ENCODE measurements at regions not wholly inside any gene's neighbourhood (a gene's known extent, or its start where the extent isn't known, plus 50 kb on each side); places are given as distances from the start of the nearest gene placed in this dataset.

GRCh38 chr20:16661756-16662155 lies 68.1 kb upstream of the SNRPB2 start:
- H3F3A ChIP-seq (ENCODE audit: low read length, unreplicated experiment), result no peaks in the 10 kb centered on the region
- no peak for DNase-seq
- CTCF ChIA-PET, result no interaction called here
- no peaks in the 10 kb centered on the region for H3K4me1 ChIP-seq (ENCODE audit: insufficient read depth, low read length)
- no peaks in the 10 kb centered on the region for H3K36me3 ChIP-seq (ENCODE audit: low read depth, low read length)
- BruUV-seq (replicated peaks), result no TSS peak
- no peak overlapping the region for H3K27ac ChIP-seq (ENCODE audit: low read length)
- intact Hi-C loops (cut with micrococcal nuclease), result no loop called here
- TF ChIP-seq CTCF (conservative IDR thresholded peaks at IDR 0.05; ENCODE audit: low read depth, low read length) (no peak), EZH2phosphoT487 (IDR thresholded peaks at IDR 0.05; ENCODE audit: borderline replicate concordance, low read length) (no peak), EZH2 (IDR thresholded peaks at IDR 0.05; ENCODE audit: low read length, unreplicated experiment) (no peak)
- no peaks in the 10 kb centered on the region for H3K79me2 ChIP-seq (ENCODE audit: low read length)
- no peak overlapping the region for H3K9ac ChIP-seq (ENCODE audit: low read length)
- no peak overlapping the region for H2AFZ ChIP-seq (ENCODE audit: low read length)
- peaks cover 52% of the 10 kb centered on the region for H3K27me3 ChIP-seq (ENCODE audit: low read length)
- no peaks in the 10 kb centered on the region for H4K20me1 ChIP-seq (ENCODE audit: low read length)
- no peak overlapping the region for H3K4me2 ChIP-seq (ENCODE audit: low read length)
- no peak overlapping the region for H3K4me3 ChIP-seq (ENCODE audit: low read length)
- POLR2A ChIA-PET (ENCODE audit: unreplicated experiment), result no interaction called here
- no peak for ATAC-seq
- no peaks in the 10 kb centered on the region for H3K9me3 ChIP-seq (ENCODE audit: low read length)
- no peaks in the 10 kb centered on the region for H3K9me2 ChIP-seq (replicated peaks; ENCODE audit: low read length)

GRCh38 chr20:16654858-16655535 lies 74.8 kb upstream of the SNRPB2 start:
- 0 out of 2 replicates have a peak overlapping the region, but pooled peaks have one; percentile 4 for H2AFZ ChIP-seq (ENCODE audit: low read length)
- intact Hi-C loops (cut with micrococcal nuclease), result no loop called here
- DNase-seq, result peak; percentile 71
- no peaks in the 10 kb centered on the region for H3K9me2 ChIP-seq (replicated peaks; ENCODE audit: low read length)
- ATAC-seq, result peak; percentile 87
- H3K27me3 ChIP-seq (ENCODE audit: low read length), result peaks cover 56% of the 10 kb centered on the region
- H3K79me2 ChIP-seq (ENCODE audit: low read length), result no peaks in the 10 kb centered on the region
- H3K9me3 ChIP-seq (ENCODE audit: low read length), result no peaks in the 10 kb centered on the region
- H3K4me1 ChIP-seq (ENCODE audit: insufficient read depth, low read length), result peaks cover 13% of the 10 kb centered on the region
- H4K20me1 ChIP-seq (ENCODE audit: low read length), result no peaks in the 10 kb centered on the region
- CTCF ChIA-PET, result no interaction called here
- H3K27ac ChIP-seq (ENCODE audit: low read length), result no peak overlapping the region
- H3K36me3 ChIP-seq (ENCODE audit: low read depth, low read length), result no peaks in the 10 kb centered on the region
- H3K9ac ChIP-seq (ENCODE audit: low read length), result no peak overlapping the region
- TF ChIP-seq EZH2phosphoT487 (IDR thresholded peaks at IDR 0.05; ENCODE audit: borderline replicate concordance, low read length) (no peak), CTCF (conservative IDR thresholded peaks at IDR 0.05; ENCODE audit: low read depth, low read length) (no peak), EZH2 (IDR thresholded peaks at IDR 0.05; ENCODE audit: low read length, unreplicated experiment) (no peak)
- no TSS peak for BruUV-seq (replicated peaks)
- POLR2A ChIA-PET (ENCODE audit: unreplicated experiment), result no interaction called here
- no peaks in the 10 kb centered on the region for H3F3A ChIP-seq (ENCODE audit: low read length, unreplicated experiment)
- H3K4me2 ChIP-seq (ENCODE audit: low read length), result peak overlapping the region; percentile 45
- H3K4me3 ChIP-seq (ENCODE audit: low read length), result no peak overlapping the region

- intact Hi-C loops (cut with micrococcal nuclease), result no loop called here
- Histone ChIP-seq H3K9ac (ENCODE audit: low read length) (no peak overlapping the region), H2AFZ (ENCODE audit: low read length) (no peak overlapping the region), H3K4me3 (ENCODE audit: low read length) (no peak overlapping the region), H3K36me3 (ENCODE audit: low read depth, low read length) (no peaks in the 10 kb centered on the region), H3K4me1 (ENCODE audit: insufficient read depth, low read length) (peaks cover 13% of the 10 kb centered on the region), H3K9me2 (replicated peaks; ENCODE audit: low read length) (no peaks in the 10 kb centered on the region), H4K20me1 (ENCODE audit: low read length) (no peaks in the 10 kb centered on the region), H3K27me3 (ENCODE audit: low read length) (peaks cover 57% of the 10 kb centered on the region), H3F3A (ENCODE audit: low read length, unreplicated experiment) (no peaks in the 10 kb centered on the region), H3K9me3 (ENCODE audit: low read length) (no peaks in the 10 kb centered on the region), H3K79me2 (ENCODE audit: low read length) (no peaks in the 10 kb centered on the region), H3K4me2 (ENCODE audit: low read length) (no peak overlapping the region), H3K27ac (ENCODE audit: low read length) (no peak overlapping the region)
- ATAC-seq, result no peak
- BruUV-seq (replicated peaks), result no TSS peak
- ChIA-PET CTCF (no interaction called here), POLR2A (ENCODE audit: unreplicated experiment) (no interaction called here)
- DNase-seq, result no peak
- no peak for TF ChIP-seq EZH2phosphoT487 (IDR thresholded peaks at IDR 0.05; ENCODE audit: borderline replicate concordance, low read length)
- no peak for TF ChIP-seq CTCF (conservative IDR thresholded peaks at IDR 0.05; ENCODE audit: low read depth, low read length)
Measured at GRCh38 chr20:16653266-16653665, 76.6 kb upstream of the SNRPB2 start.

All from PC-3 (cell line).